Vagina (tissue), 2 donors: ENCODE measurements at regions not wholly inside any gene's neighbourhood (a gene's known extent, or its start where the extent isn't known, plus 50 kb on each side); places are given as distances from the start of the nearest gene placed in this dataset.
"Not testable (repeated sequence)": the region's sequence is repeated elsewhere in the genome, so short reads cannot be mapped to it uniquely, and the experiment has no call there.

Source experiments
- DNase-seq, 2 donors: peaks; one replicate each; pipeline ENCODE4 v3.0.0-alpha.2; 2017; ENCODE audit errors: extremely low spot score in 2 of 2
- H3K27ac ChIP-seq: fragments of 200-600 bp; sonication (generic); one replicate; pipeline ENCODE4 v1.5.1; 2019
- H3K27me3 ChIP-seq: fragments of 200-600 bp; sonication (generic); one replicate; pipeline ENCODE4 v1.5.1; 2019
- H3K36me3 ChIP-seq, 2 donors: fragments of 200-600 bp; sonication (generic); one replicate each; pipeline ENCODE4 v1.5.1; 2017 to 2019
- H3K4me1 ChIP-seq: fragments of 200-600 bp; sonication (generic); one replicate; pipeline ENCODE4 v1.5.1; 2019
- H3K4me3 ChIP-seq, 2 donors: fragments of 200-600 bp; sonication (generic); 1 replicate in 1 of 2; 2 replicates in 1 of 2; pipeline ENCODE4 v1.5.1; 2016 to 2019
- H3K9me3 ChIP-seq: fragments of 200-600 bp; sonication (generic); one replicate; pipeline ENCODE4 v1.5.1; 2019
- CTCF ChIP-seq, 3 experiments: fragments of 450-650 bp in 2 of 3; fragments of 200-600 bp in 1 of 3; sonication (generic) in 1 of 3; IDR thresholded peaks; one replicate each; pipeline ENCODE4 v1.5.1; 2017 to 2019; ENCODE audit warnings: antibody characterized with exemption in 3 of 3, mild to moderate bottlenecking in 2 of 3, moderate library complexity in 2 of 3
- POLR2A ChIP-seq, 2 donors: fragments of 450-650 bp; IDR thresholded peaks; one replicate each; pipeline ENCODE4 v1.6.1; 2017; ENCODE audit warnings: antibody characterized with exemption in 2 of 2, mild to moderate bottlenecking in 2 of 2, moderate library complexity in 2 of 2
- POLR2AphosphoS5 ChIP-seq, 2 donors: sonication (generic); formaldehyde crosslinking; IDR thresholded peaks; one replicate each; pipeline ENCODE4 v1.9.0; 2017; ENCODE audit warnings: antibody characterized with exemption in 2 of 2, mild to moderate bottlenecking in 2 of 2, low read depth in 1 of 2; ENCODE audit not compliant: insufficient read depth in 1 of 2
- intact Hi-C: fragments of 100-400 bp; cut with DNase I; formaldehyde crosslinking; loops from one replicate; pipeline ENCODE4 v1.15.1; 2023

- no peaks in the 10 kb centered on the region for H3K36me3 ChIP-seq
- H3K4me1 ChIP-seq = no peaks in the 10 kb centered on the region
- no peaks in the 10 kb centered on the region for H3K9me3 ChIP-seq
- intact Hi-C loops = no loop called here
- H3K4me3 ChIP-seq = no peak overlapping the region
- no peak overlapping the region for H3K27ac ChIP-seq
- no peaks in the 10 kb centered on the region for H3K27me3 ChIP-seq
- TF ChIP-seq POLR2AphosphoS5 (IDR thresholded peaks at IDR 0.05; ENCODE audit: insufficient read depth in 1 of 2, low read depth in 1 of 2) = no peak
- no peak for TF ChIP-seq CTCF (IDR thresholded peaks at IDR 0.05)
- TF ChIP-seq POLR2A (IDR thresholded peaks at IDR 0.05) = no peak
- DNase-seq = no peak
These were observed 460.2 kb upstream of the NDST3 start for GRCh38 chr4:117574085-117574484.

DNA sequence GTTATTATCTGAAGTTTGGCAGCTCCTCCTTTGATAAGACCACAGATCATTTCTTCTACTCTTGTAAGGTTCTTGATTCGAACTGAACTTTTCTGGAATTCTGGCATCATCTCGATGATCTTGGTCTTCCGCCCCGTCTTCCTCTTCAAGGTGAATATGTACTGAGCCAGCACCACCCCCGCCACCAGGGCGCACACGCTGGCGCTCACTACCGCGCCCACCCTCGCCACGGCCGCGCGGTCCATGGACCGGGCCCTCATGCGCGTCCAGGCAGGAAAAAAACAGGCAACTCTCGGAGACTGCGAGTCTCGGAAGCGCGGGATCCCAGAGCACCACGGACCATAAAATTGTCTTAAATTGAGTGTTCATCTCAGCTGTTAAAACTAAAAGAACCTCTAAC is 458.4 kb upstream of the NDST3 start:
- intact Hi-C loops = no loop called here
- no peak overlapping the region for H3K27ac ChIP-seq
- H3K27me3 ChIP-seq = no peaks in the 10 kb centered on the region
- H3K36me3 ChIP-seq = no peaks in the 10 kb centered on the region
- no peak overlapping the region for H3K4me3 ChIP-seq
- H3K9me3 ChIP-seq = no peaks in the 10 kb centered on the region
- TF ChIP-seq CTCF (IDR thresholded peaks at IDR 0.05) (no peak), POLR2AphosphoS5 (IDR thresholded peaks at IDR 0.05; ENCODE audit: insufficient read depth in 1 of 2, low read depth in 1 of 2) (no peak), POLR2A (IDR thresholded peaks at IDR 0.05) (no peak)
- H3K4me1 ChIP-seq = no peaks in the 10 kb centered on the region
- no peak for DNase-seq

DNA sequence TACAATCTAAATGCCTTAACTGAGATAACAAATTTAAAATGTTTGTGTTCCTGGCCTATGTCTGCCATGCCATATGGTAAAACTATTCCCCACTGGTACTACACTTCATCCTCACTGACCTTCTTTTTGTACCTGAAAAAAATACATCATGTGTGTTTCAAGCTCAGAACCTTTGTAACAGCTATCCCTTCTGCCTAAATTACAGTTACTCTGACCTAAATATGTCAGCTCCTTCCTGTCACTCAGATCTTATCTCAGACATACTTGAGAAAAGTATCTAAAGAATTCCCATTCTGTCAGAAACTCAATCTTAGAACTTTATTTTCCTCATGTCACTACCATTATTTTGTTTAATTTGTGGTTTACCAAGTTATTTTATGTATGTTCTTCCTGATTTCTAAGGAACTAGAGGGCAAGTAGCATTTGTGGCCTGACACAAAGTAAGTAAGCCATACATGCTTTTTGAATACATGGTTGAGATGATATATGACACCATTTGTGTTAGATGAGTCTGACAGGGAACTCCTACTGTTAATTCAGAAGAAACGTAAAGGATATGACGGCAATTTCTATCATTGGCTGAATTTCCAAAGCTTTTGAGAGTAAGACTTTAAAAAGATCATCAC is 456.5 kb upstream of the NDST3 start:
- intact Hi-C loops = no loop called here
- TF ChIP-seq POLR2A (IDR thresholded peaks at IDR 0.05) (no peak), CTCF (IDR thresholded peaks at IDR 0.05) (no peak), POLR2AphosphoS5 (IDR thresholded peaks at IDR 0.05; ENCODE audit: insufficient read depth in 1 of 2, low read depth in 1 of 2) (no peak)

GRCh38 chr4:117588771-117589170 is 445.5 kb upstream of the NDST3 start:
- no peak overlapping the region for H3K4me3 ChIP-seq
- no peaks in the 10 kb centered on the region for H3K4me1 ChIP-seq
- no peak for DNase-seq
- H3K36me3 ChIP-seq = no peaks in the 10 kb centered on the region
- no peaks in the 10 kb centered on the region for H3K27me3 ChIP-seq
- H3K27ac ChIP-seq = no peak overlapping the region
- H3K9me3 ChIP-seq = no peaks in the 10 kb centered on the region
- intact Hi-C loops = no loop called here
- TF ChIP-seq CTCF (IDR thresholded peaks at IDR 0.05) (no peak), POLR2A (IDR thresholded peaks at IDR 0.05) (no peak), POLR2AphosphoS5 (IDR thresholded peaks at IDR 0.05; ENCODE audit: insufficient read depth in 1 of 2, low read depth in 1 of 2) (no peak)

More for the DNA sequence above, 456.5 kb upstream of the NDST3 start:
- Histone ChIP-seq H3K36me3 (no peaks in the 10 kb centered on the region), H3K27me3 (no peaks in the 10 kb centered on the region), H3K27ac (no peak overlapping the region), H3K4me1 (no peaks in the 10 kb centered on the region), H3K9me3 (no peaks in the 10 kb centered on the region), H3K4me3 (no peak overlapping the region)
- DNase-seq = no peak

DNA sequence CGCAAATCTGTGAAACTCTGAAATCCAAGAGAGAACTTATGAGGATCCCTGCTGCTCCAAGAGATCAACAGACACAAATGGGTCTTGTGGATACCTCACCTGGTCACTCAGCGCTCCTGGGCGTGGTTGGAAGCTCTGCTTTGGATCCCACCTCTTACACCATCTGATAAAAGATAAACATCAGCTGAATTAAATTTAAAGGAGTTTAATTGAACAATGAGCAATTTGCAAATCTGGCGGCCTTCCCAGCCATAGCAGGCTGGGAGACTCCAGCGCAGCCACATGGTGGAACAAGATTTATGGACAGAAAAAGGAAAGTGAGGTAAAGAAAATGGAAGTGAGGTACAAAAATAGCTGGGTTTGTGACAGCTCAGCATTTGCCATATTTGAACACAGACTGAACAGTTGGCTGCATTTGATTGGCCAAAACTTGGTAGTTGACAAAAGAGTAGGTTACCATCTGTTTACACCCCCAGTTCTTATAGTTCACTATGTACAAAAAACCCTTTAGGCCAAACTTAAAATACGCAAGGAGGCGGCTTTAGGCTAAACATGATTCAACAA is 437.3 kb upstream of the NDST3 start:
- intact Hi-C loops = no loop called here
- H3K27me3 ChIP-seq = no peaks in the 10 kb centered on the region

GRCh38 chr4:117599393-117599792 is 434.9 kb upstream of the NDST3 start:
- H3K27me3 ChIP-seq, H3K4me3 ChIP-seq, H3K9me3 ChIP-seq, H3K27ac ChIP-seq, H3K36me3 ChIP-seq, H3K4me1 ChIP-seq, intact Hi-C loops, DNase-seq: not testable (repeated sequence)

More for the DNA sequence above, 437.3 kb upstream of the NDST3 start:
- no peak for TF ChIP-seq CTCF (IDR thresholded peaks at IDR 0.05)
- TF ChIP-seq POLR2A (IDR thresholded peaks at IDR 0.05) = no peak
- TF ChIP-seq POLR2AphosphoS5 (IDR thresholded peaks at IDR 0.05; ENCODE audit: insufficient read depth in 1 of 2, low read depth in 1 of 2) = no peak
- Histone ChIP-seq H3K4me1 (no peaks in the 10 kb centered on the region), H3K27ac (no peak overlapping the region), H3K4me3 (no peak overlapping the region), H3K9me3 (no peaks in the 10 kb centered on the region), H3K36me3 (no peaks in the 10 kb centered on the region)
- DNase-seq = no peak

DNA sequence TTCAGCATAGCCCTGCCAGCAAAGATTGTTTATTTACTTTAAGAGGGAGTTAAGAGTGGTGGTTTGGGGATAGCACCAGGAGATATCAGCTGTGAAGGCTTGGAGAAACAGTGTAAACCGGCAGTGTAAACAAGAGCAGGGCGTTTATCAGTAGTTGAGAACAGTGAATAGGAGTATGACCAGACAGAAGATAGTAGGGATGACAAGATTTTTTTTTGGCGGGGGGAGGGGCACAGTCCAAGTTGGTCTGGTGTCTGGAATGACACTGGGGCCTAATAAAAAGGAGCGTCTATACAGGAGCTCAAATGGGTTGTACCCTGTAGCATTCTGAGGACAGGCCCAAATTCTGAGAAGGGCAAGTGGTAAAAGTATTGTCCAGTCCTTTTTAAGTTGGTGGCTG is 433.4 kb upstream of the NDST3 start:
- H3K27me3 ChIP-seq, H3K27ac ChIP-seq, H3K4me1 ChIP-seq, H3K36me3 ChIP-seq, H3K9me3 ChIP-seq, intact Hi-C loops, H3K4me3 ChIP-seq, DNase-seq: not testable (repeated sequence)
